Transverse colon (tissue), 4 donors: ENCODE measurements at regions not wholly inside any gene's neighbourhood (a gene's known extent, or its start where the extent isn't known, plus 50 kb on each side); places are given as distances from the start of the nearest gene placed in this dataset.

ENCODE experiments used
- DNase-seq: peaks from one replicate; pipeline ENCODE4 v3.0.0-alpha.2; 2019
- H3K27ac ChIP-seq, 4 donors: fragments of 200-600 bp; sonication (generic); 2 replicates each; pipeline ENCODE4 v1.5.1; 2016 to 2018; ENCODE audit warnings: inconsistent platforms in 4 of 4
- H3K27me3 ChIP-seq: fragments of 200-600 bp; sonication (generic); 2 replicates; pipeline ENCODE4 v1.5.1; 2017; ENCODE audit warnings: inconsistent platforms
- H3K36me3 ChIP-seq, 4 donors: fragments of 200-600 bp; sonication (generic); 2 replicates each; pipeline ENCODE4 v1.5.1; 2017 to 2019; ENCODE audit warnings: inconsistent platforms in 4 of 4
- H3K4me1 ChIP-seq, 4 donors: fragments of 200-600 bp; sonication (generic); 2 replicates each; pipeline ENCODE4 v1.5.1; 2017 to 2020; ENCODE audit warnings: inconsistent platforms in 4 of 4
- H3K4me3 ChIP-seq, 4 donors: fragments of 200-600 bp; sonication (generic); 1 replicate in 1 of 4; 2 replicates in 3 of 4; pipeline versions ENCODE4 v1.5.1 to v1.6.1; 2017 to 2019; ENCODE audit warnings: inconsistent platforms in 4 of 4
- H3K9me3 ChIP-seq, 2 donors: fragments of 200-600 bp; sonication (generic); 2 replicates each; pipeline ENCODE4 v1.5.1; 2017 to 2019; ENCODE audit warnings: inconsistent platforms in 2 of 2
- EP300 ChIP-seq: sonication (generic); formaldehyde crosslinking; IDR thresholded peaks from one replicate; pipeline ENCODE4 v1.6.1; 2017; ENCODE audit warnings: antibody characterized with exemption, low read depth
- POLR2A ChIP-seq: fragments of 450-650 bp; IDR thresholded peaks from one replicate; pipeline ENCODE4 v1.6.1; 2016; ENCODE audit warnings: antibody characterized with exemption, mild to moderate bottlenecking, moderate library complexity
- POLR2AphosphoS5 ChIP-seq, 3 donors: sonication (generic); formaldehyde crosslinking; IDR thresholded peaks; one replicate each; pipeline ENCODE4 v1.6.1; 2016; ENCODE audit warnings: antibody characterized with exemption in 3 of 3
- WGBS, 2 donors: methylation state at CpG; one replicate each; pipeline ENCODE4 v1.1.5; 2018; ENCODE audit warnings: low coverage in 1 of 2; 5-methylcytosine and 5-hydroxymethylcytosine counted together
- in situ Hi-C, 4 donors: fragments of 200-750 bp; cut with MboI; loops; one replicate each; pipeline versions ENCODE4 v1.15.0 to v1.15.1; 2017; ENCODE audit warnings: low sequenced_read_pairs in 3 of 4, low pct_ligation_motif_present in 1 of 4, low pct_unique_long_range_greater_than_20kb in 1 of 4
- intact Hi-C: fragments of 100-400 bp; cut with DNase I; formaldehyde crosslinking; loops from one replicate; pipeline ENCODE4 v1.15.1; 2023; ENCODE audit warnings: low total_unique reads
- TF ChIP-seq, protein P1 (sequence below), 5 experiments: fragments of 200-600 bp in 3 of 5; fragments of 450-650 bp in 2 of 5; sonication (generic) in 3 of 5; IDR thresholded peaks; 1 replicate in 2 of 5; 2 replicates in 3 of 5; pipeline ENCODE4 v1.5.1; 2016 to 2017; ENCODE audit warnings: antibody characterized with exemption in 5 of 5, inconsistent platforms in 3 of 5, mild to moderate bottlenecking in 2 of 5, moderate library complexity in 1 of 5

DNA sequence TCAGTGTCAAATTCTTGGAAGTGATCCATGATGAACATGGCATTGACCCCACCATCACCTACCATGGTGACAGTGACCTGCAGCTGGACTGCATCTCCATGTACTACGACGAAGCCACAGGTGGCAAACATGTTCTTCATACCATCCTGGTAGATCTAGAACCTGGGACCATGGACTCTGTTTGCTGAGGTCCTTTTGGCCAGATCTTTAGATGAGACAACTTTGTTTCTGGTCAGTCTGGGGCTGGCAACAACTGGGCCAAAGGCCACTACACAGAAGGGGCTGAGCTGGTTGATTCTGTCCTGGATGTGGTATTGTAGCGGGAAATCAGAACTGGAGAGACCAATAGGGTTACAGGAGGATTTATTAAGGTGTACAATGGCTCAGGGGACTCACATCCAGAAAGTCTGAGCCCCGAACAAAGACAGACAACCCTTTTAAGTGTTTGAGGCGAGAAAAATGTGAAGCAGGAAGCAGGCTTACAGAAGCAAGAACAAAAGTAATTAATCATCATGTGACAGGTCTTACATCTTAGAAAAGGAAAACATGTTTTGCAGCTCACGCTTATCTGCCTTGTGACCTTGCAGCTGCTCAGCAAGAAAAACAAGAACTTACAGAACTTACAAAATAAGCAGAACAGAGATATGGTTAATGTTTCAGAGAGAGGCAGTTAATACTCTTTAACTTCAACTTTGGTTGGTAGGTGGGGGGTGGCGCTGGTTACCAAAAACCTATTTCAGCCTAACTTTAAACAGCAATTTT is 58.8 kb upstream of the MOCS1 start:
- TF ChIP-seq POLR2A (no peak), POLR2AphosphoS5 (IDR thresholded peaks at IDR 0.05) (no peak), EP300 (no peak)
- TF ChIP-seq, protein P1, sequence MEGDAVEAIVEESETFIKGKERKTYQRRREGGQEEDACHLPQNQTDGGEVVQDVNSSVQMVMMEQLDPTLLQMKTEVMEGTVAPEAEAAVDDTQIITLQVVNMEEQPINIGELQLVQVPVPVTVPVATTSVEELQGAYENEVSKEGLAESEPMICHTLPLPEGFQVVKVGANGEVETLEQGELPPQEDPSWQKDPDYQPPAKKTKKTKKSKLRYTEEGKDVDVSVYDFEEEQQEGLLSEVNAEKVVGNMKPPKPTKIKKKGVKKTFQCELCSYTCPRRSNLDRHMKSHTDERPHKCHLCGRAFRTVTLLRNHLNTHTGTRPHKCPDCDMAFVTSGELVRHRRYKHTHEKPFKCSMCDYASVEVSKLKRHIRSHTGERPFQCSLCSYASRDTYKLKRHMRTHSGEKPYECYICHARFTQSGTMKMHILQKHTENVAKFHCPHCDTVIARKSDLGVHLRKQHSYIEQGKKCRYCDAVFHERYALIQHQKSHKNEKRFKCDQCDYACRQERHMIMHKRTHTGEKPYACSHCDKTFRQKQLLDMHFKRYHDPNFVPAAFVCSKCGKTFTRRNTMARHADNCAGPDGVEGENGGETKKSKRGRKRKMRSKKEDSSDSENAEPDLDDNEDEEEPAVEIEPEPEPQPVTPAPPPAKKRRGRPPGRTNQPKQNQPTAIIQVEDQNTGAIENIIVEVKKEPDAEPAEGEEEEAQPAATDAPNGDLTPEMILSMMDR (IDR thresholded peaks at IDR 0.05), result no peak
- in situ Hi-C loops, result loop anchor here in 1 of 4 donors (25.0 kb wide), 1 partner anchor 1044 kb away; the partner anchor contains the start of genes TSPO2 and UNC5CL
- no peaks in the 10 kb centered on the region for H3K27me3 ChIP-seq
- intact Hi-C loops, result loop anchor here (1.0 kb wide), 1 partner anchor 36 kb away; no protein-coding TSS in a partner anchor
- H3K36me3 ChIP-seq, result no peaks in the 10 kb centered on the region
- H3K9me3 ChIP-seq, result peaks cover 18% of the 10 kb centered on the region in 2 donors
- DNase-seq, result no peak
- WGBS, 2 donors, result 67 to 75% methylated on average over 5 to 7 of the region's 7 CpGs
- no peak overlapping the region for H3K27ac ChIP-seq
- no peak overlapping the region for H3K4me3 ChIP-seq
- H3K4me1 ChIP-seq, result peaks cover 0 to 13% (median 7%) of the 10 kb centered on the region in 4 donors
